Activated CD4-positive, alpha-beta T cell treated with anti-CD3 and anti-CD28 coated beads, Interleukin-2, amount 10 ng/mL, durations not matched to agents 7 days and 5 days (primary cell): ENCODE measurements at regions not wholly inside any gene's neighbourhood (a gene's known extent, or its start where the extent isn't known, plus 50 kb on each side); places are given as distances from the start of the nearest gene placed in this dataset.
A peak's percentile ranks its signal among the peaks of the same experiment; 100 is the strongest.

Source experiments
- CTCF ChIA-PET: fragments of 350-600 bp; sonication (Branson Sonifier 250); formaldehyde crosslinking; loops from one replicate; lab custom pipeline; 2021; ENCODE audit warnings: antibody characterized with exemption; lab: Charles Lee
- POLR2A ChIA-PET: fragments of 350-600 bp; sonication (Branson Sonifier 250); formaldehyde crosslinking; loops from one replicate; lab custom pipeline; 2021; ENCODE audit warnings: antibody characterized with exemption; lab: Charles Lee
- DNase-seq: peaks from one replicate; pipeline ENCODE4 v3.0.0-alpha.2; 2020
- H3K27ac Mint-ChIP-seq: one replicate; pipeline ENCODE4 v1.8.0; 2021; ENCODE audit warnings: mild to moderate bottlenecking, moderate library complexity, mixed read lengths
- H3K27me3 Mint-ChIP-seq: one replicate; pipeline ENCODE4 v1.8.0; 2021; ENCODE audit warnings: mixed read lengths
- H3K36me3 Mint-ChIP-seq: one replicate; pipeline ENCODE4 v1.8.0; 2021; ENCODE audit warnings: low read depth, mixed read lengths
- H3K4me1 Mint-ChIP-seq: one replicate; pipeline ENCODE4 v1.8.0; 2021; ENCODE audit warnings: mixed read lengths
- H3K4me3 Mint-ChIP-seq: one replicate; pipeline ENCODE4 v1.8.0; 2021; ENCODE audit warnings: mild to moderate bottlenecking, moderate library complexity, mixed read lengths
- H3K9me3 Mint-ChIP-seq: one replicate; pipeline ENCODE4 v1.8.0; 2021; ENCODE audit warnings: mixed read lengths

- no peak for DNase-seq
- POLR2A ChIA-PET, result no interaction called here
- no peak overlapping the region for H3K27ac Mint-ChIP-seq
- H3K36me3 Mint-ChIP-seq, result peaks cover 1% of the 10 kb centered on the region
- CTCF ChIA-PET, result interaction anchor here (1.4 to 2.0 kb wide), 4 partner anchors 12 to 78 kb away, joined by 3 to 8 read pairs (median 3); no protein-coding TSS in a partner anchor
- peaks cover 29% of the 10 kb centered on the region for H3K9me3 Mint-ChIP-seq
- H3K27me3 Mint-ChIP-seq, result peaks cover 3% of the 10 kb centered on the region
- no peak overlapping the region for H3K4me3 Mint-ChIP-seq
- H3K4me1 Mint-ChIP-seq, result peaks cover 25% of the 10 kb centered on the region
Observed at GRCh38 chr4:26126994-26127393, 193.8 kb upstream of the RBPJ start.

GRCh38 chr4:26127851-26128337 lies 192.9 kb upstream of the RBPJ start:
- POLR2A ChIA-PET, result no interaction called here
- Mint-ChIP-seq H3K36me3 (peaks cover 1% of the 10 kb centered on the region), H3K27ac (no peak overlapping the region), H3K4me3 (no peak overlapping the region), H3K4me1 (peaks cover 32% of the 10 kb centered on the region), H3K27me3 (no peaks in the 10 kb centered on the region), H3K9me3 (peaks cover 32% of the 10 kb centered on the region)
- CTCF ChIA-PET, result interaction anchor here (0.8 to 2.0 kb wide), 9 partner anchors 10 to 77 kb away, joined by 3 to 10 read pairs (median 3); no protein-coding TSS in a partner anchor
- DNase-seq, result no peak

GRCh38 chr4:26130173-26130572 lies 190.6 kb upstream of the RBPJ start:
- no peak for DNase-seq
- ChIA-PET POLR2A (no interaction called here), CTCF (interaction anchor here (0.7 to 1.8 kb wide), 5 partner anchors 11 to 74 kb away, joined by 3 to 5 read pairs (median 3); no protein-coding TSS in a partner anchor)
- H3K4me1 Mint-ChIP-seq, result peaks cover 43% of the 10 kb centered on the region
- peaks cover 30% of the 10 kb centered on the region for H3K9me3 Mint-ChIP-seq
- H3K36me3 Mint-ChIP-seq, result peaks cover 1% of the 10 kb centered on the region
- no peaks in the 10 kb centered on the region for H3K27me3 Mint-ChIP-seq
- no peak overlapping the region for H3K4me3 Mint-ChIP-seq
- peak overlapping the region; percentile 42 for H3K27ac Mint-ChIP-seq

- peaks cover 36% of the 10 kb centered on the region for H3K9me3 Mint-ChIP-seq
- H3K36me3 Mint-ChIP-seq, result peaks cover 1% of the 10 kb centered on the region
- H3K4me1 Mint-ChIP-seq, result peaks cover 43% of the 10 kb centered on the region
- ChIA-PET CTCF (interaction anchor here (0.7 to 1.8 kb wide), 9 partner anchors 11 to 137 kb away, joined by 3 to 5 read pairs (median 3); no protein-coding TSS in a partner anchor), POLR2A (no interaction called here)
- H3K4me3 Mint-ChIP-seq, result no peak overlapping the region
- no peak overlapping the region for H3K27ac Mint-ChIP-seq
- no peaks in the 10 kb centered on the region for H3K27me3 Mint-ChIP-seq
- no peak for DNase-seq
Observed at GRCh38 chr4:26130841-26131432, 189.9 kb upstream of the RBPJ start.

- H3K36me3 Mint-ChIP-seq, result peaks cover 1% of the 10 kb centered on the region
- H3K4me1 Mint-ChIP-seq, result peaks cover 39% of the 10 kb centered on the region
- H3K4me3 Mint-ChIP-seq, result no peak overlapping the region
- ChIA-PET POLR2A (no interaction called here), CTCF (interaction anchor here (1.2 to 1.8 kb wide), 5 partner anchors 10 to 72 kb away, joined by 3 to 5 read pairs (median 3); no protein-coding TSS in a partner anchor)
- H3K9me3 Mint-ChIP-seq, result peaks cover 33% of the 10 kb centered on the region
- DNase-seq, result no peak
- peak overlapping the region; percentile 51 for H3K27ac Mint-ChIP-seq
- H3K27me3 Mint-ChIP-seq, result no peaks in the 10 kb centered on the region
Observed at GRCh38 chr4:26131711-26132110, 189.1 kb upstream of the RBPJ start.

GRCh38 chr4:26132858-26133257 lies 188.0 kb upstream of the RBPJ start:
- DNase-seq, result no peak
- Mint-ChIP-seq H3K4me1 (peaks cover 39% of the 10 kb centered on the region), H3K4me3 (no peak overlapping the region), H3K36me3 (peaks cover 1% of the 10 kb centered on the region), H3K27me3 (no peaks in the 10 kb centered on the region), H3K27ac (peak overlapping the region; percentile 15), H3K9me3 (peaks cover 37% of the 10 kb centered on the region)
- CTCF ChIA-PET, result interaction anchor here (1.2 to 1.7 kb wide), 3 partner anchors 9 to 50 kb away, joined by 5 to 6 read pairs (median 5); no protein-coding TSS in a partner anchor
- POLR2A ChIA-PET, result no interaction called here

GRCh38 chr4:26133840-26134239 lies 187.0 kb upstream of the RBPJ start:
- no peak overlapping the region for H3K4me3 Mint-ChIP-seq
- CTCF ChIA-PET, result interaction anchor here (0.7 to 2.1 kb wide), 12 partner anchors 8 to 191 kb away, joined by 3 to 9 read pairs (median 4); no protein-coding TSS in a partner anchor

GRCh38 chr4:26135331-26135730 lies 185.5 kb upstream of the RBPJ start:
- Mint-ChIP-seq H3K9me3 (peaks cover 25% of the 10 kb centered on the region), H3K4me3 (no peak overlapping the region), H3K27ac (no peak overlapping the region), H3K27me3 (no peaks in the 10 kb centered on the region), H3K36me3 (no peaks in the 10 kb centered on the region), H3K4me1 (peaks cover 35% of the 10 kb centered on the region)
- DNase-seq, result no peak
- ChIA-PET CTCF (interaction anchor here (0.5 to 2.1 kb wide), 5 partner anchors 14 to 53 kb away, joined by 3 to 9 read pairs (median 4); no protein-coding TSS in a partner anchor), POLR2A (no interaction called here)

More at GRCh38 chr4:26133840-26134239, 187.0 kb upstream of the RBPJ start:
- no peaks in the 10 kb centered on the region for H3K27me3 Mint-ChIP-seq
- H3K9me3 Mint-ChIP-seq, result peaks cover 30% of the 10 kb centered on the region
- no peak for DNase-seq
- peak overlapping the region; percentile 42 for H3K27ac Mint-ChIP-seq
- peaks cover 39% of the 10 kb centered on the region for H3K4me1 Mint-ChIP-seq
- peaks cover 1% of the 10 kb centered on the region for H3K36me3 Mint-ChIP-seq
- POLR2A ChIA-PET, result interaction anchor here (0.6 kb wide), 1 partner anchor 109 kb away, joined by 3 read pairs; no protein-coding TSS in a partner anchor

- ChIA-PET POLR2A (no interaction called here), CTCF (interaction anchor here (1.2 to 2.3 kb wide), 4 partner anchors 25 to 54 kb away, joined by 3 to 7 read pairs (median 4); no protein-coding TSS in a partner anchor)
- Mint-ChIP-seq H3K4me1 (peaks cover 23% of the 10 kb centered on the region), H3K27me3 (no peaks in the 10 kb centered on the region), H3K4me3 (no peak overlapping the region), H3K36me3 (no peaks in the 10 kb centered on the region), H3K9me3 (peaks cover 22% of the 10 kb centered on the region), H3K27ac (no peak overlapping the region)
- no peak for DNase-seq
Observed at GRCh38 chr4:26136615-26137014, 184.2 kb upstream of the RBPJ start.

GRCh38 chr4:26137288-26137687 lies 183.5 kb upstream of the RBPJ start:
- peaks cover 21% of the 10 kb centered on the region for H3K9me3 Mint-ChIP-seq
- no peak overlapping the region for H3K4me3 Mint-ChIP-seq
- peaks cover 18% of the 10 kb centered on the region for H3K4me1 Mint-ChIP-seq
- ChIA-PET CTCF (interaction anchor here (1.2 to 2.3 kb wide), 4 partner anchors 25 to 55 kb away, joined by 3 to 7 read pairs (median 4); no protein-coding TSS in a partner anchor), POLR2A (no interaction called here)
- H3K27me3 Mint-ChIP-seq, result no peaks in the 10 kb centered on the region
- DNase-seq, result no peak
- no peak overlapping the region for H3K27ac Mint-ChIP-seq
- no peaks in the 10 kb centered on the region for H3K36me3 Mint-ChIP-seq

GRCh38 chr4:26139310-26139924 lies 181.4 kb upstream of the RBPJ start:
- H3K27me3 Mint-ChIP-seq, result no peaks in the 10 kb centered on the region
- CTCF ChIA-PET, result interaction anchor here (0.8 to 1.2 kb wide), 6 partner anchors 10 to 69 kb away, joined by 3 to 4 read pairs (median 3); no protein-coding TSS in a partner anchor
- H3K27ac Mint-ChIP-seq, result no peak overlapping the region
- POLR2A ChIA-PET, result no interaction called here
- H3K4me1 Mint-ChIP-seq, result peaks cover 3% of the 10 kb centered on the region
- no peak overlapping the region for H3K4me3 Mint-ChIP-seq
- H3K9me3 Mint-ChIP-seq, result peaks cover 24% of the 10 kb centered on the region
- DNase-seq, result no peak
- H3K36me3 Mint-ChIP-seq, result no peaks in the 10 kb centered on the region

GRCh38 chr4:26140150-26140898 lies 180.5 kb upstream of the RBPJ start:
- no peaks in the 10 kb centered on the region for H3K36me3 Mint-ChIP-seq
- no peak overlapping the region for H3K4me3 Mint-ChIP-seq
- H3K27ac Mint-ChIP-seq, result no peak overlapping the region
- no peak for DNase-seq
- H3K4me1 Mint-ChIP-seq, result peaks cover 11% of the 10 kb centered on the region
- no peaks in the 10 kb centered on the region for H3K27me3 Mint-ChIP-seq
- POLR2A ChIA-PET, result no interaction called here
- CTCF ChIA-PET, result interaction anchor here (0.9 kb wide), 1 partner anchor 64 kb away, joined by 3 read pairs; no protein-coding TSS in a partner anchor
- H3K9me3 Mint-ChIP-seq, result peaks cover 23% of the 10 kb centered on the region
